Esophagus squamous epithelium (tissue), 5 donors: ENCODE measurements at regions not wholly inside any gene's neighbourhood (a gene's known extent, or its start where the extent isn't known, plus 50 kb on each side); places are given as distances from the start of the nearest gene placed in this dataset.
"Not testable (repeated sequence)": the region's sequence is repeated elsewhere in the genome, so short reads cannot be mapped to it uniquely, and the experiment has no call there.

ENCODE experiments used
- DNase-seq: peaks from one replicate; lab custom pipeline; 2025; lab: John Stamatoyannopoulos, UW
- H3K27ac ChIP-seq, 4 donors: fragments of 200-600 bp; sonication (generic); one replicate each; pipeline ENCODE4 v1.5.1; 2016 to 2019; ENCODE audit warnings: mild to moderate bottlenecking in 1 of 4
- H3K27me3 ChIP-seq, 4 donors: fragments of 200-600 bp; sonication (generic); 1 replicate in 3 of 4; 2 replicates in 1 of 4; pipeline versions ENCODE4 v1.5.1 to v1.6.0; 2017 to 2021; ENCODE audit warnings: antibody characterized with exemption in 1 of 4
- H3K36me3 ChIP-seq, 3 donors: fragments of 200-600 bp; sonication (generic); one replicate each; pipeline ENCODE4 v1.5.1; 2016 to 2019
- H3K4me1 ChIP-seq, 3 donors: fragments of 200-600 bp; sonication (generic); one replicate each; pipeline ENCODE4 v1.5.1; 2017 to 2019
- H3K4me3 ChIP-seq, 4 donors: fragments of 200-600 bp; sonication (generic); 1 replicate in 3 of 4; 2 replicates in 1 of 4; pipeline ENCODE4 v1.5.1; 2016 to 2019; ENCODE audit warnings: mild to moderate bottlenecking in 2 of 4, moderate library complexity in 1 of 4
- H3K9me3 ChIP-seq, 3 donors: fragments of 200-600 bp; sonication (generic); one replicate each; pipeline ENCODE4 v1.5.1; 2016 to 2019
- CTCF ChIP-seq, 6 experiments: fragments of 450-650 bp in 4 of 6; fragments of 200-600 bp in 2 of 6; sonication (generic) in 2 of 6; IDR thresholded peaks; one replicate each; pipeline ENCODE4 v1.5.1; 2016 to 2019; ENCODE audit warnings: antibody characterized with exemption in 6 of 6, mild to moderate bottlenecking in 4 of 6, moderate library complexity in 4 of 6
- POLR2A ChIP-seq, 4 donors: fragments of 450-650 bp; IDR thresholded peaks; one replicate each; pipeline ENCODE4 v1.6.1; 2017; ENCODE audit warnings: antibody characterized with exemption in 4 of 4, mild to moderate bottlenecking in 4 of 4, moderate library complexity in 3 of 4
- WGBS, 2 donors: methylation state at CpG; one replicate each; pipeline ENCODE4 v1.1.5; 2018; 5-methylcytosine and 5-hydroxymethylcytosine counted together
- intact Hi-C: fragments of 100-400 bp; cut with DNase I; formaldehyde crosslinking; loops from one replicate; pipeline ENCODE4 v1.15.0; 2022
- donor health status: DM: yes; HTN: yes; CAD: no.

- Histone ChIP-seq H3K36me3 (no peaks in the 10 kb centered on the region), H3K27me3 (peaks cover 0 to 29% (median 0%) of the 10 kb centered on the region in 4 donors), H3K4me3 (no peak overlapping the region), H3K9me3 (no peaks in the 10 kb centered on the region), H3K27ac (no peak overlapping the region), H3K4me1 (no peaks in the 10 kb centered on the region)
- TF ChIP-seq POLR2A (IDR thresholded peaks at IDR 0.05) (no peak), CTCF (IDR thresholded peaks at IDR 0.05) (no peak)
- intact Hi-C loops = loop anchor here (5.0 kb wide), 1 partner anchor 161 kb away; no protein-coding TSS in a partner anchor
- WGBS, 2 donors = 88 to 95% methylated on average over 1 of the region's 1 CpG
- no peak for DNase-seq
These were observed 74.0 kb downstream of the IGLL5 start for GRCh38 chr22:22961574-22961973.

- H3K27ac ChIP-seq = no peak overlapping the region
- H3K27me3 ChIP-seq = peaks cover 0 to 57% (median 0%) of the 10 kb centered on the region in 4 donors
- no peaks in the 10 kb centered on the region for H3K4me1 ChIP-seq
- no peak overlapping the region for H3K4me3 ChIP-seq
- intact Hi-C loops = no loop called here
- WGBS, 2 donors = 58% methylated on average over 1 of the region's 1 CpG; no CpG with 5 or more reads in 1 of the 2 donors
- no peak for DNase-seq
- no peaks in the 10 kb centered on the region for H3K36me3 ChIP-seq
- no peaks in the 10 kb centered on the region for H3K9me3 ChIP-seq
- TF ChIP-seq CTCF (IDR thresholded peaks at IDR 0.05) = no peak
- no peak for TF ChIP-seq POLR2A (IDR thresholded peaks at IDR 0.05)
These were observed 80.8 kb downstream of the IGLL5 start for GRCh38 chr22:22968366-22968765.

- intact Hi-C loops, H3K9me3 ChIP-seq, DNase-seq, H3K4me1 ChIP-seq, H3K4me3 ChIP-seq, H3K27ac ChIP-seq, H3K36me3 ChIP-seq: not testable (repeated sequence)
- WGBS, 2 donors = 64 to 93% methylated on average over 3 of the region's 3 CpGs
- H3K27me3 ChIP-seq = peaks cover 0 to 53% (median 0%) of the 10 kb centered on the region in 4 donors
These were observed 85.0 kb downstream of the IGLL5 start for GRCh38 chr22:22972605-22973004.

- H3K27me3 ChIP-seq = peaks cover 0 to 46% (median 0%) of the 10 kb centered on the region in 4 donors
- intact Hi-C loops = no loop called here
- no peak overlapping the region for H3K4me3 ChIP-seq
- H3K4me1 ChIP-seq = no peaks in the 10 kb centered on the region
- no peak for TF ChIP-seq CTCF (IDR thresholded peaks at IDR 0.05)
- TF ChIP-seq POLR2A (IDR thresholded peaks at IDR 0.05) = no peak
- H3K9me3 ChIP-seq = no peaks in the 10 kb centered on the region
- 86% methylated on average over 3 of the region's 3 CpGs for WGBS, 2 donors
- no peaks in the 10 kb centered on the region for H3K36me3 ChIP-seq
- no peak overlapping the region for H3K27ac ChIP-seq
- DNase-seq = no peak
These were observed 85.7 kb downstream of the IGLL5 start for GRCh38 chr22:22973336-22973735.

GRCh38 chr22:22974156-22974555 lies 86.5 kb downstream of the IGLL5 start:
- H3K4me1 ChIP-seq = no peaks in the 10 kb centered on the region
- no peak for TF ChIP-seq POLR2A (IDR thresholded peaks at IDR 0.05)
- no peak for TF ChIP-seq CTCF (IDR thresholded peaks at IDR 0.05)
- no peaks in the 10 kb centered on the region for H3K36me3 ChIP-seq
- peaks cover 0 to 38% (median 0%) of the 10 kb centered on the region in 4 donors for H3K27me3 ChIP-seq
- intact Hi-C loops = no loop called here
- peaks cover 0 to 3% (median 0%) of the 10 kb centered on the region in 3 donors for H3K9me3 ChIP-seq
- H3K4me3 ChIP-seq = no peak overlapping the region
- no peak for DNase-seq
- WGBS, 2 donors = 31 to 64% methylated on average over 3 of the region's 3 CpGs
- H3K27ac ChIP-seq = no peak overlapping the region
